Psoas muscle (tissue), 7 donors: ENCODE measurements at regions not wholly inside any gene's neighbourhood (a gene's known extent, or its start where the extent isn't known, plus 50 kb on each side); places are given as distances from the start of the nearest gene placed in this dataset.

Experiments
- ATAC-seq, 4 donors: fragments of 200-7000 bp; cut with Tn5 transposase; one replicate each; pipeline ENCODE4 v1.9.1; 2020; ENCODE audit warnings: moderate library complexity in 3 of 4, mild to moderate bottlenecking in 2 of 4
- DNase-seq, 2 donors: peaks; one replicate each; pipeline ENCODE4 v3.0.0-alpha.2; 2020
- H3K27ac ChIP-seq: fragments of 200-600 bp; one replicate; pipeline ENCODE4 v1.8.0; 2022
- H3K27me3 ChIP-seq, 3 donors: fragments of 200-600 bp in 1 of 3; one replicate each; pipeline versions ENCODE4 v1.6.1 to v1.8.0; 2013 to 2022; ENCODE audit warnings: low read length in 2 of 3, mild to moderate bottlenecking in 2 of 3, moderate library complexity in 1 of 3; ENCODE audit not compliant: insufficient read depth in 3 of 3
- H3K36me3 ChIP-seq, 2 donors: fragments of 200-600 bp in 1 of 2; one replicate each; pipeline versions ENCODE4 v1.6.1 to v1.8.0; 2013 to 2022; ENCODE audit warnings: low read depth in 1 of 2, mild to moderate bottlenecking in 1 of 2, moderate library complexity in 1 of 2; ENCODE audit not compliant: insufficient read depth in 1 of 2
- H3K4me1 ChIP-seq: fragments of 200-600 bp; one replicate; pipeline ENCODE4 v1.8.0; 2022
- H3K4me3 ChIP-seq: fragments of 200-600 bp; one replicate; pipeline ENCODE4 v1.8.0; 2022; ENCODE audit warnings: mild to moderate bottlenecking
- H3K9me3 ChIP-seq: fragments of 200-600 bp; one replicate; pipeline ENCODE4 v1.8.0; 2022
- WGBS, 3 donors: extraction: QIAGEN DNeasy Blood & Tissue Kit; methylation state at CpG; one replicate each; pipeline versions ENCODE4 v1.1.6 to v1.1.7; 2013; 5-methylcytosine and 5-hydroxymethylcytosine counted together
- intact Hi-C, 2 donors: fragments of 100-400 bp; cut with DNase I; formaldehyde crosslinking; loops; one replicate each; pipeline versions ENCODE4 v1.11.0 to v1.14.2; 2022
- TF ChIP-seq, protein P1 (sequence below): fragments of 200-600 bp; IDR thresholded peaks from one replicate; pipeline ENCODE4 v1.8.0; 2022; ENCODE audit warnings: antibody characterized with exemption
- donor health status: healthy with polysubstance abuse.
- donor health status: DM: no; HTN: no; CAD: no; lungs with moderate emphysema.
- donor health status: Bipolar disorder and iron deficiency.
- donor health status: healthy.
- donor health status: DM: yes; HTN: yes; CAD: no.
- donor health status: DM: no; HTN: no; CAD: no.
- donor health status: DM: yes; HTN: yes; CAD: no.

DNA sequence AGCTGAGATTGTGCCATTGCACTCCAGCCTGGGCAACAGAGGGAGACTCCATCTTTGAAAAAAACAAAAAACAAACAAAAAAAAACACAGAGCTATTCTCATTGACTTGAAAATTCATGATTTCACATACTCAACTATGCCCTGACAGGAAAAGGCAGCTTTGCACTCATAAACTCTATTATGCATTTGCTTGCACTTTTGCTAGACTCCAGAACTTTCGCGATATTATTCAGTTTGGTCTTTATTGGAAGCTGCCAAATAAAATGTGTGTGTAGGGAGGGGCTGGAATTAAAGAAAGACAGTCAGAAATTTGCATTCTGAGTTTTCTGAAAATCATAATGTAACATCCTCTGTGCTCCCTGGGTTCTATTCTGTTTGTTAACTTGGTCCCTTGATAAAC lies 635.1 kb upstream of the KLF12 start:
- H3K9me3 ChIP-seq: no peaks in the 10 kb centered on the region
- no peak for DNase-seq
- no peak overlapping the region for H3K27ac ChIP-seq
- no peaks in the 10 kb centered on the region for H3K4me1 ChIP-seq
- no peaks in the 10 kb centered on the region for H3K27me3 ChIP-seq
- ATAC-seq: no peak
- WGBS, 3 donors: 37 to 73% (median 38%) methylated on average over 2 of the region's 2 CpGs
- H3K4me3 ChIP-seq: no peak overlapping the region
- H3K36me3 ChIP-seq: no peaks in the 10 kb centered on the region
- TF ChIP-seq, protein P1, sequence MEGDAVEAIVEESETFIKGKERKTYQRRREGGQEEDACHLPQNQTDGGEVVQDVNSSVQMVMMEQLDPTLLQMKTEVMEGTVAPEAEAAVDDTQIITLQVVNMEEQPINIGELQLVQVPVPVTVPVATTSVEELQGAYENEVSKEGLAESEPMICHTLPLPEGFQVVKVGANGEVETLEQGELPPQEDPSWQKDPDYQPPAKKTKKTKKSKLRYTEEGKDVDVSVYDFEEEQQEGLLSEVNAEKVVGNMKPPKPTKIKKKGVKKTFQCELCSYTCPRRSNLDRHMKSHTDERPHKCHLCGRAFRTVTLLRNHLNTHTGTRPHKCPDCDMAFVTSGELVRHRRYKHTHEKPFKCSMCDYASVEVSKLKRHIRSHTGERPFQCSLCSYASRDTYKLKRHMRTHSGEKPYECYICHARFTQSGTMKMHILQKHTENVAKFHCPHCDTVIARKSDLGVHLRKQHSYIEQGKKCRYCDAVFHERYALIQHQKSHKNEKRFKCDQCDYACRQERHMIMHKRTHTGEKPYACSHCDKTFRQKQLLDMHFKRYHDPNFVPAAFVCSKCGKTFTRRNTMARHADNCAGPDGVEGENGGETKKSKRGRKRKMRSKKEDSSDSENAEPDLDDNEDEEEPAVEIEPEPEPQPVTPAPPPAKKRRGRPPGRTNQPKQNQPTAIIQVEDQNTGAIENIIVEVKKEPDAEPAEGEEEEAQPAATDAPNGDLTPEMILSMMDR: no peak
- intact Hi-C loops: no loop called here

DNA sequence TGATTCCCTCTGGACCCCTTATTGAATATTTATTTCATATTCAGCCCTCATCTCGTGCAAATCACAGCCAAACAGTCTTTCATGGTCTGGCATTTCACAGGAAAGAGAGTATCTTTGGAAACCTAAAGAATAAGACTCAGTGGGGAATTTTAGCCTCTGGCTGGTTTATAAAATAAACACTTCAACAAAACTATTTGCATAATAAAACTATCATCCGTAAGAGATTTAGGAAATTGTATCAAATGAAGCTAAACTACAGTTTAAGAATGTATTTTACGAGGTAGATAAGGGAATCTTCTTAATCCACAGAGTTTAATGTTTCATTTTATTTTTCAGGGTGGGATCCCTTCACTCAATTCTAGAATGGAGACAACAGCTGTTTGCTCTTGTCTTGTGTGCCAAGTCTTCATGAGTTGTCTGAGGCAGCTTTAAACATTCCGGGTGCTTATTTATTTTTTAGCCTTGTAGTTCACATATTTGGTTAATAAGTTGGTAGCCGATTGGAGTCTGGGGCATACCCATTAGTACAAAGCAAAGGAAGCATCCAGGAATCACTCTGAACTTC lies 634.4 kb upstream of the KLF12 start:
- H3K9me3 ChIP-seq: no peaks in the 10 kb centered on the region
- H3K4me3 ChIP-seq: no peak overlapping the region
- H3K27me3 ChIP-seq: no peaks in the 10 kb centered on the region
- ATAC-seq: no peak
- H3K4me1 ChIP-seq: no peaks in the 10 kb centered on the region
- TF ChIP-seq, protein P1: no peak
- H3K36me3 ChIP-seq: no peaks in the 10 kb centered on the region
- DNase-seq: no peak
- no peak overlapping the region for H3K27ac ChIP-seq
- intact Hi-C loops: no loop called here
- 15 to 26% (median 17%) methylated on average over 5 of the region's 5 CpGs for WGBS, 3 donors

DNA sequence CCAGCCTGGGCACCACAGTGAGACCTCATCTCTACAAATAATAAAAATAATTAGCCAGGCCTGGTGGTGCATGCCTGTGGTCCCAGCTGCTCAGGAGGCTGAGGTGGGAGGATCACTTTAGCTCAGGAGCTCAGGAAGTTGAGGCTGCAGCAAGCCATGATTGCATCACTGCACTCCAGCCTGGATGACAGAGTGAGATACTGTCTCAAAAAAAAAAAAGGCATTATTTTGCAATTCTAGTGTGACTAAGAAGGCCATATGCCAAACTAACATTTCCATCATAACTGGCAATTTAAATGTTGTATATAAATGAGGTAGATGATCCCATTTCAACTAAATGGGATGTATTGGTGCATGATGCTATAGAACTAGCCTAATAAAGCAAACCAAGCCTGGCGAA lies 632.8 kb upstream of the KLF12 start:
- ATAC-seq: no peak
- TF ChIP-seq, protein P1: no peak
- H3K36me3 ChIP-seq: no peaks in the 10 kb centered on the region
- no peaks in the 10 kb centered on the region for H3K4me1 ChIP-seq
- intact Hi-C loops: no loop called here
- DNase-seq: no peak
- WGBS, 3 donors: 96 to 97% (median 97%) methylated on average over 1 of the region's 1 CpG
- H3K9me3 ChIP-seq: no peaks in the 10 kb centered on the region
- H3K4me3 ChIP-seq: no peak overlapping the region
- no peaks in the 10 kb centered on the region for H3K27me3 ChIP-seq
- H3K27ac ChIP-seq: no peak overlapping the region

DNA sequence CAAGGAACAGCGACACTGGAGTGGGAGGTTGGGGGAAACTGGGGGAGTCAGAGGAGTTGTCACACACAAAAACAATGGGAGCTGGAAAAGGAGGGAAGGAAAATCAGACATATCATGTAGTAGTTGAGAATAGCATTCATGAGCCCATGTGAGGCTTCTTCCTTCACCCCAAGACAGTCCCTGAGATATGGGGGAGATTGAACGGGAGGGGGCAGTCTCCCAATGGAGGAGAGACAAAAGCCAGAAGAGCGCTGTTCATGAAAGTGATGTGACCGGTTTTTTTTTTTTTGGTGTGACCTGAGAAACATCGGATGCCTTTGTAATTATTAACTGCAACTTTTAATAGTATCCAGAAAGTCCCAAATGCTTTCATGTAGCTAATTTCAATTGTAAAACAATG lies 631.8 kb upstream of the KLF12 start:
- no peak overlapping the region for H3K4me3 ChIP-seq
- TF ChIP-seq, protein P1: no peak
- intact Hi-C loops: no loop called here
- no peaks in the 10 kb centered on the region for H3K9me3 ChIP-seq
- no peak overlapping the region for H3K27ac ChIP-seq
- ATAC-seq (no peak), DNase-seq (no peak)
- H3K4me1 ChIP-seq: no peaks in the 10 kb centered on the region
- 80 to 84% (median 84%) methylated on average over 5 of the region's 5 CpGs for WGBS, 3 donors
- H3K27me3 ChIP-seq: no peaks in the 10 kb centered on the region
- no peaks in the 10 kb centered on the region for H3K36me3 ChIP-seq
